HG03103 (cell line): ENCODE measurements at regions not wholly inside any gene's neighbourhood (a gene's known extent, or its start where the extent isn't known, plus 50 kb on each side); places are given as distances from the start of the nearest gene placed in this dataset.
"Not testable (repeated sequence)": the region's sequence is repeated elsewhere in the genome, so short reads cannot be mapped to it uniquely, and the experiment has no call there.

Experiments
- ATAC-seq: cut with Tn5 transposase; IDR thresholded peaks from one replicate; pipeline ENCODE4 v1.9.1; 2021; ENCODE audit warnings: low read depth; ENCODE audit not compliant: unreplicated experiment

GRCh38 chr2:136334967-136335366 lies 217.0 kb upstream of the CXCR4 start:
- no peak for ATAC-seq

DNA sequence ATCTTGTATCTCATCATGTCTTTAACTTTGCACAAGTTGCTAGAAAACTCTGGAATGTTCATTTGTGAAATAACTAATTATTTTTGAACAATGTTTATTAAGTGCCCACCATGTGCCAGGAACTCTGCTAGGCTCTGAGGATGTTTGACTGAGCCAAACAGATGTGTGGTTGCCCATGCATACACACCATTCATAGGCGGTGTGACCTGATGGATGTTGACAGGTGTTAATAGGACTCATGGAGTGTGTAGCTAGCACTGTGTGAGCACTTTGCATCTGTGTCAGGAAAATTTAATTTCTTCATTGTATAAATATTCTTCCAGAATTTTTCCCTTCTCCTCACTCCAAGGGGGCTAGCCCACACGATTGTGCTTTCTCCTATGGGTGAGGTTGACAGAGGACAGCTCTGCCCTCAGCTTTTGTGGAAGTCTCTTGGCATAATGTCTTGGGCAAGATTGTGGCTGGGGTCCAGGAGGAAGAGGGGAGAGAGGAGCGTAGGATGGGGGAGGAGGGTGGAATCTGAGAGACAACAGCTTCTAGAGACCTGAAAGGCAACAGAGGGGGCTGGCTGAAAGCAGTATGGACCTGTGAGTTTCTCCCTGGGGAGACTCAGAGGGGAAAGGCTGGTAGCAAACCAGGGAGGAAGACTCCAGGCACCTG lies 214.6 kb upstream of the CXCR4 start:
- no peak for ATAC-seq

- ATAC-seq = no peak
Observed at GRCh38 chr2:136331226-136331625, 213.3 kb upstream of the CXCR4 start.

GRCh38 chr2:136328207-136328795 lies 210.4 kb upstream of the CXCR4 start:
- no peak for ATAC-seq

GRCh38 chr2:136327162-136327852 lies 209.4 kb upstream of the CXCR4 start:
- peak; percentile 64 for ATAC-seq

- no peak for ATAC-seq
Observed at GRCh38 chr2:136325844-136326331, 207.9 kb upstream of the CXCR4 start.

- ATAC-seq = no peak
Observed at GRCh38 chr2:136324966-136325365, 207.0 kb upstream of the CXCR4 start.

DNA sequence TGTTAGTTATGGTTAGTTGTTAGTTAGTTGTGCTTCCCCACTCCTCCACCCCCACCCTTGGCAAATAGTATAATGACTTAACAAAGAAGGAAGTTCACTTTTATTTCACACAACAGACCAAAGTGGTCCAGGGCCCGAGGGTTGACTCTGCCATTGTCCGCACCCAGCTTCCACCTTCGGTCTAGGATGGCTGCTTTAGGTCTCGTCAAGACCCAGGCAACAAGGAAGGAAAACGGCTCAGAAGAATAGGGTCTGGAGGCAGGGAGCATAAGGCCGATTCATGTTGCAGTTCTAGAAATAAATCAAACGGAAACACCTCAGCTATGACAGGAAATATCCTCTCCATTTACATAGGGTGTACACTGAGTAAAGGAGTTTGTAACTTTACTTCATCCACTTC lies 206.0 kb upstream of the CXCR4 start:
- no peak for ATAC-seq

GRCh38 chr2:136323195-136323594 lies 205.2 kb upstream of the CXCR4 start:
- no peak for ATAC-seq

GRCh38 chr2:136322428-136322827 lies 204.5 kb upstream of the CXCR4 start:
- no peak for ATAC-seq

GRCh38 chr2:136319651-136320050 lies 201.7 kb upstream of the CXCR4 start:
- ATAC-seq = no peak

- ATAC-seq = no peak
Observed at GRCh38 chr2:136319237-136319636, 201.3 kb upstream of the CXCR4 start.

DNA sequence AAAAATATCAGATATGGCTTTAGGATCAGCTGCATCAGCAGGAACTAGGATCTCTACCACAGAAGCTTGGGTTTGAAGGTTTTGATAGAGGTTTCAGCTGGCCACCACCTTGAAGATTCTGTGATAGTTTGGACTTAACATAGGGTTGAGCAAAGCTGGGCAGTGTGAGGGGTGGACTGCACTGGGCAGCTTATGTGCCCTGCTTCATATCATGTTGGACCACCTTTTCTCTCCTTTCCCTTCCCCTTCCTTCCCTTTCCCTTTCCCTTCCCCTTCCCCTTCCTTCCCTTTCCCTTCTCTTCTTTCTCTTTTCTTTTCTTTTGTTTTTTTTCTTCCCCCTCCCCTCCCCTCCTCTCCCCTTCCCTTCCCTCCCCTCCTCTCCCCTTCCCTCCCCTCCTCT lies 196.3 kb upstream of the CXCR4 start:
- no peak for ATAC-seq

DNA sequence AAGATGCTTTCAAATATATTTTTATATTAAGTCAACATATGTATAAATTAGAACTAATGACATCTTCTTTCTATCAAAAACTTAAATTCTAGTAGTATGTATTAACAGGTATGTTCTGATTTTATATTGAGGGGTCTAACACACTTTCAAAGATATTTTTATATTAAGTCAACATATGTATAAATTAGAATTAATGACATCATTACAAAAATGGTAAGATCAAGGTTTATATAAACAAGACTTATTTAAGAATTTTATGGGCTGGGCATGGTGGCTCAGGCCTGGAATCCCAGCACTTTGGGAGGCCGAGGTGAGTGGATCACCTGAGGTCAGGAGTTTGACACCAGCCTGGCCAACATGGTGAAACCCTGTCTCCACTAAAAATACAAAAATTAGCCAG lies 194.6 kb upstream of the CXCR4 start:
- not testable (repeated sequence) for ATAC-seq

- ATAC-seq = no peak
Observed at GRCh38 chr2:136310797-136311603, 193.1 kb upstream of the CXCR4 start.

- no peak for ATAC-seq
Observed at GRCh38 chr2:136310005-136310495, 192.1 kb upstream of the CXCR4 start.

DNA sequence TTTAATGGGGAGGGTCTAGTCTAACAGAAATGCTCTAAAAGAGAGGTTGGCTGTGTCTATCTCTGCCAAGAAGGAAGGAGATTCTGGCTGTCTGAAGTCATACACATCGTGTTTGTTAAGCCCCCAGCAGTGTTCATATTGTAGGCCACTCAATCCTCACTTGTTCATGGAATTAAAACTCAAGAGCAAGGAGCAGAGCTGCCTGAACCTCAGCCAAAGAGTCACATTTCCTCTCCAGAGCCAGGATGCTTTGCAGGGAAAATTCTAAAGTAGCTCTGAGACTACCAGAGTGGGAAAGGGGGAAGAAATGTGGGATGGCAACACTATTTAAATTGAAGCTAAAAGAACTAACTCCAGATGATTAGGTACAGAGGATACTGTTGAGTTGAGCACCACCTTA lies 190.7 kb upstream of the CXCR4 start:
- ATAC-seq = no peak

DNA sequence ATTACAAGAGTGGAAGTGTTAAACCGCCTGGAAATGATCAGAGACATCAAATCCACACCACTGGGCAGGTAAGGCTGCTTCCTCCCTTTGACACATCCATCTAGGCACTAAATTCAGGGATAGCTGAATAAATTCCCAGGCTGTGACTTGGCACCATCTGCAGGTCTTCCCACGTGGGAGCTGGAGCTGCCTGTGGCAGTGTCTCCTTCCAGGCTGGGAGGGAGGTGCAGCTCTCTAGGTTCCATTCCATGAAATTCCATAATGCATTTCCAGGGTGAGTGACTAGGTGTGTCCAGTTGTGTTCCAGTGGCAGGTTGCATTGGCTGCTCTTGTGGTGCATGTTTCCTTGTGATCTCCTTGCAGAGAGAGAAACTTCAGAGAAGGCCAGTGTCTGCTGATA lies 188.9 kb upstream of the CXCR4 start:
- no peak for ATAC-seq

- ATAC-seq = peak; percentile 89
Observed at GRCh38 chr2:136305517-136306192, 187.7 kb upstream of the CXCR4 start.

DNA sequence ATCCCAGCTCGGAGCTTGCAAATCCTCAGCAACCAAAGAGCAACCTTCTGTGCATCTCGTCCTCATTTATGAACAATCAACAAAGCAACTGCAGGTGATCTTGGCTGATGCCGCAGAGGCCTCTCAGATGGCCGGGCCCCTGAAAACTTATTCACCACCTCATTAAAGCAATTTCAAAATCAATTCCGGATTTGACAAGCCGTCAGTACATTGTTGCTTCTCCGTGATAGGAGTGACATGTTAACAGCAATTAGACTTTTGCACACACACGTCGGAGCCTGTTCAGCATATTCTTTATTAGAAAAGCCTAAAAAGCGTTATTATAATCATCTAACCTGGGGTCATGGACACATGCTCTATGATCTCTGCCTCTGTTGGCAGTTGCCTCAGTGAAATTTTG lies 183.1 kb upstream of the CXCR4 start:
- no peak for ATAC-seq
